ENCODE measurements at regions not wholly inside any gene's neighbourhood (a gene's known extent, or its start where the extent isn't known, plus 50 kb on each side); places are given as distances from the start of the nearest gene placed in this dataset.

GRCh38 chr2:118186858-118187254 lies 98.6 kb downstream of the INSIG2 start:
- TF ChIP-seq CTCF (IDR thresholded peaks at IDR 0.05; ENCODE audit: low read length, missing control alignments): no peak
- DNase-seq (ENCODE audit: low read depth): no peak
- peak overlapping the region; percentile 71 for H3K4me3 ChIP-seq (replicated peaks; ENCODE audit: low read depth, low read length)

- peak overlapping the region; percentile 71 for H3K4me3 ChIP-seq (replicated peaks; ENCODE audit: low read depth, low read length)
- TF ChIP-seq CTCF (IDR thresholded peaks at IDR 0.05; ENCODE audit: low read length, missing control alignments): no peak
- peak; percentile 76 for DNase-seq (ENCODE audit: low read depth)
Measured at GRCh38 chr2:118186110-118186857, 98.0 kb downstream of the INSIG2 start.

- peak; percentile 15 for DNase-seq (ENCODE audit: low read depth)
- H3K4me3 ChIP-seq (replicated peaks; ENCODE audit: low read depth, low read length): peak overlapping the region; percentile 71
- no peak for TF ChIP-seq CTCF (IDR thresholded peaks at IDR 0.05; ENCODE audit: low read length, missing control alignments)
Measured at GRCh38 chr2:118185210-118186109, 97.2 kb downstream of the INSIG2 start.

GRCh38 chr2:118183381-118183780 lies 95.1 kb downstream of the INSIG2 start:
- DNase-seq (ENCODE audit: low read depth): no peak
- no peak overlapping the region for H3K4me3 ChIP-seq (replicated peaks; ENCODE audit: low read depth, low read length)
- no peak for TF ChIP-seq CTCF (IDR thresholded peaks at IDR 0.05; ENCODE audit: low read length, missing control alignments)

- no peak for TF ChIP-seq CTCF (IDR thresholded peaks at IDR 0.05; ENCODE audit: low read length, missing control alignments)
- H3K4me3 ChIP-seq (replicated peaks; ENCODE audit: low read depth, low read length): no peak overlapping the region
- no peak for DNase-seq (ENCODE audit: low read depth)
Measured at GRCh38 chr2:118179445-118179844, 91.2 kb downstream of the INSIG2 start.

- no peak for DNase-seq (ENCODE audit: low read depth)
- TF ChIP-seq CTCF (IDR thresholded peaks at IDR 0.05; ENCODE audit: low read length, missing control alignments): no peak
- H3K4me3 ChIP-seq (replicated peaks; ENCODE audit: low read depth, low read length): no peak overlapping the region
Measured at GRCh38 chr2:118177884-118178283, 89.6 kb downstream of the INSIG2 start.

All from fibroblast of pulmonary artery (primary cell).